SK-N-SH (cell line): ENCODE measurements at regions not wholly inside any gene's neighbourhood (a gene's known extent, or its start where the extent isn't known, plus 50 kb on each side); places are given as distances from the start of the nearest gene placed in this dataset.

Source experiments
- CTCF ChIA-PET: fragments of 300-600, 350-600 bp; formaldehyde crosslinking; extraction: SDS; loops from one replicate; lab custom pipeline; 2021; lab: Yijun Ruan, JAX
- POLR2A ChIA-PET: fragments of 350-600 bp; sonication (Branson Sonifier 250); formaldehyde crosslinking; extraction: SDS; loops from one replicate; lab custom pipeline; 2020; ENCODE audit warnings: antibody characterized with exemption, inconsistent platforms; lab: Yijun Ruan, JAX
- DNase-seq: peaks from one replicate; pipeline ENCODE4 v3.0.0; 2012
- H2AFZ ChIP-seq: fragments of 200-600 bp; sonication (generic); 2 replicates; pipeline ENCODE4 v1.8.1; 2016; ENCODE audit warnings: antibody characterized with exemption, mild to moderate bottlenecking, low read depth
- H3F3A ChIP-seq: fragments of 200-600 bp; sonication (generic); replicated peaks from 2 replicates; pipeline ENCODE3; 2016; ENCODE audit warnings: antibody characterized with exemption, mild to moderate bottlenecking; ENCODE audit not compliant: insufficient read depth
- H3K27ac ChIP-seq, 2 experiments: fragments of 200-500 bp in 1 of 2; fragments of 200-600 bp in 1 of 2; sonication (Bioruptor generic) in 1 of 2; sonication (generic), shearing (Covaris generic) in 1 of 2; 2 replicates each; pipeline versions ENCODE4 v1.5.1 to v1.6.1; 2014 to 2016; ENCODE audit warnings: low read depth in 2 of 2, inconsistent platforms in 1 of 2, low read length in 1 of 2, mild to moderate bottlenecking in 1 of 2, mixed read lengths in 1 of 2
- H3K27me3 ChIP-seq: fragments of 200-600 bp; sonication (generic), shearing (Covaris generic); 2 replicates; pipeline ENCODE4 v1.6.1; 2016; ENCODE audit warnings: mixed run types; ENCODE audit not compliant: insufficient read depth
- H3K36me3 ChIP-seq, 2 experiments: fragments of 200-500 bp in 1 of 2; fragments of 200-600 bp in 1 of 2; sonication (Bioruptor generic) in 1 of 2; sonication (generic) in 1 of 2; replicated peaks in 1 of 2; 2 replicates each; pipeline versions ENCODE3 to v1.5.1; 2014 to 2016; ENCODE audit warnings: low read length in 1 of 2, mild to moderate bottlenecking in 1 of 2; ENCODE audit not compliant: insufficient read depth in 2 of 2, control insufficient read depth in 1 of 2
- H3K4me1 ChIP-seq, 2 experiments: fragments of 200-500 bp in 1 of 2; fragments of 200-600 bp in 1 of 2; sonication (Bioruptor generic) in 1 of 2; sonication (generic), shearing (Covaris generic) in 1 of 2; 2 replicates each; pipeline versions ENCODE4 v1.5.1 to v1.6.1; 2014 to 2016; ENCODE audit warnings: low read depth in 1 of 2, low read length in 1 of 2, mixed run types in 1 of 2; ENCODE audit not compliant: insufficient read depth in 2 of 2, control insufficient read depth in 1 of 2
- H3K4me2 ChIP-seq: fragments of 200-600 bp; sonication (generic), shearing (Covaris generic); 2 replicates; pipeline ENCODE4 v1.6.1; 2017; ENCODE audit warnings: mixed run types
- H3K4me3 ChIP-seq, 2 experiments: fragments of 200-500 bp in 1 of 2; fragments of 200-600 bp in 1 of 2; sonication (Bioruptor generic) in 1 of 2; sonication (generic), shearing (Covaris generic) in 1 of 2; 2 replicates each; pipeline versions ENCODE4 v1.5.1 to v1.8.1; 2014 to 2016; ENCODE audit warnings: low read depth in 2 of 2, inconsistent platforms in 1 of 2, low read length in 1 of 2, mild to moderate bottlenecking in 1 of 2, mixed read lengths in 1 of 2, moderate library complexity in 1 of 2
- H3K79me2 ChIP-seq: fragments of 200-600 bp; sonication (generic); 2 replicates; pipeline ENCODE4 v1.8.1; 2017; ENCODE audit warnings: mild to moderate bottlenecking; ENCODE audit not compliant: insufficient read depth
- H3K9ac ChIP-seq: fragments of 200-600 bp; sonication (generic); 2 replicates; pipeline ENCODE4 v1.6.1; 2017; ENCODE audit warnings: mixed run types
- H3K9me2 ChIP-seq: fragments of 200-600 bp; sonication (generic); 2 replicates; pipeline ENCODE4 v1.6.1; 2017; ENCODE audit warnings: mixed run types
- H3K9me3 ChIP-seq: fragments of 200-600 bp; sonication (generic); 2 replicates; pipeline ENCODE4 v1.6.1; 2017; ENCODE audit warnings: mixed run types, mild to moderate bottlenecking, moderate library complexity
- H4K20me1 ChIP-seq: fragments of 200-600 bp; sonication (generic); 2 replicates; pipeline ENCODE4 v1.6.1; 2017; ENCODE audit warnings: mild to moderate bottlenecking, mixed run types; ENCODE audit not compliant: insufficient read depth
- CHD2 ChIP-seq: fragments of 150-350 bp; IDR thresholded peaks from 2 replicates; pipeline ENCODE4 v1.6.1; 2018; ENCODE audit warnings: low read length; ENCODE audit not compliant: partially characterized antibody
- ELF1 ChIP-seq: IDR thresholded peaks from 2 replicates; pipeline ENCODE4 v1.4.0; 2012
- EP300 ChIP-seq, 2 experiments: IDR thresholded peaks; 2 replicates each; pipeline versions ENCODE4 v1.4.0 to v1.6.1; 2012; ENCODE audit warnings: borderline replicate concordance in 1 of 2, low read depth in 1 of 2, low read length in 1 of 2
- EZH2phosphoT487 ChIP-seq: fragments of 200-600 bp; sonication (generic); IDR thresholded peaks from 2 replicates; pipeline ENCODE4 v1.6.1; 2017; ENCODE audit warnings: low read depth, mixed run types, mild to moderate bottlenecking, antibody characterized with exemption, moderate library complexity, borderline replicate concordance
- FOSL2 ChIP-seq: IDR thresholded peaks from 2 replicates; pipeline ENCODE4 v1.4.0; 2012; ENCODE audit warnings: low read depth, mild to moderate bottlenecking, moderate library complexity, borderline replicate concordance
- FOXJ3 ChIP-seq: sonication (generic); formaldehyde crosslinking; IDR thresholded peaks from 2 replicates; pipeline ENCODE4 v1.5.1; 2020; ENCODE audit warnings: mild to moderate bottlenecking, missing genetic modification reagents
- FOXM1 ChIP-seq: IDR thresholded peaks from 2 replicates; pipeline ENCODE4 v1.4.0; 2012; ENCODE audit warnings: low read depth, mild to moderate bottlenecking
- MEF2A ChIP-seq: IDR thresholded peaks from 2 replicates; pipeline ENCODE4 v1.4.0; 2012; ENCODE audit warnings: low read depth, borderline replicate concordance
- MXI1 ChIP-seq: IDR thresholded peaks from 2 replicates; pipeline ENCODE4 v1.6.1; 2012; ENCODE audit warnings: mild to moderate bottlenecking, low read depth, low read length, improper control_type of control experiment
- NFIC ChIP-seq: IDR thresholded peaks from 2 replicates; pipeline ENCODE4 v1.4.0; 2012; ENCODE audit warnings: borderline replicate concordance
- POLR2AphosphoS5 ChIP-seq: IDR thresholded peaks from 2 replicates; pipeline ENCODE4 v1.6.1; 2012; ENCODE audit warnings: low read depth, low read length
- RCOR1 ChIP-seq: fragments of 150-350 bp; IDR thresholded peaks from 2 replicates; pipeline ENCODE4 v1.6.1; 2017; ENCODE audit warnings: antibody characterized with exemption, low read length
- RFX5 ChIP-seq: IDR thresholded peaks from 2 replicates; pipeline ENCODE4 v1.6.1; 2012; ENCODE audit warnings: mild to moderate bottlenecking, improper control_type of control experiment, low read length
- RXRA ChIP-seq: IDR thresholded peaks from 2 replicates; pipeline ENCODE4 v1.4.0; 2012; ENCODE audit warnings: low read depth, mild to moderate bottlenecking, borderline replicate concordance
- SIN3A ChIP-seq: IDR thresholded peaks from 2 replicates; pipeline ENCODE4 v1.6.1; 2012; ENCODE audit warnings: low read depth, mild to moderate bottlenecking, low read length, moderate library complexity, borderline replicate concordance
- SMC3 ChIP-seq: IDR thresholded peaks from 2 replicates; pipeline ENCODE4 v1.6.1; 2012; ENCODE audit warnings: low read depth, low read length, improper control_type of control experiment
- TAF1 ChIP-seq: IDR thresholded peaks from 2 replicates; pipeline ENCODE4 v1.6.1; 2012; ENCODE audit warnings: low read depth, mild to moderate bottlenecking, low read length, moderate library complexity, borderline replicate concordance
- TCF12 ChIP-seq: IDR thresholded peaks from 2 replicates; pipeline ENCODE4 v1.4.0; 2012
- TEAD4 ChIP-seq: IDR thresholded peaks from 2 replicates; pipeline ENCODE4 v1.4.0; 2012; ENCODE audit warnings: mild to moderate bottlenecking, borderline replicate concordance; ENCODE audit not compliant: insufficient read depth
- YY1 ChIP-seq: IDR thresholded peaks from 2 replicates; pipeline ENCODE4 v1.4.0; 2012; ENCODE audit warnings: low read depth, mild to moderate bottlenecking
- WGBS: methylation state at CpG from one replicate; pipeline ENCODE4 v1.1.6; 2017; ENCODE audit warnings: low lambda C conversion rate; 5-methylcytosine and 5-hydroxymethylcytosine counted together
- TF ChIP-seq, protein P1 (sequence below): IDR thresholded peaks from 2 replicates; pipeline ENCODE4 v1.4.0; 2012; ENCODE audit warnings: low read depth, borderline replicate concordance
- TF ChIP-seq, protein P2 (sequence below): IDR thresholded peaks from 2 replicates; pipeline ENCODE4 v1.4.0; 2012; ENCODE audit warnings: low read depth
- TF ChIP-seq, protein P3 (sequence below): IDR thresholded peaks from 2 replicates; pipeline ENCODE4; 2012
- TF ChIP-seq, protein P4 (sequence below): fragments of 150-350 bp; IDR thresholded peaks from 2 replicates; pipeline ENCODE4 v1.6.1; 2017; ENCODE audit warnings: antibody characterized with exemption, low read length, low read depth, borderline replicate concordance

DNA sequence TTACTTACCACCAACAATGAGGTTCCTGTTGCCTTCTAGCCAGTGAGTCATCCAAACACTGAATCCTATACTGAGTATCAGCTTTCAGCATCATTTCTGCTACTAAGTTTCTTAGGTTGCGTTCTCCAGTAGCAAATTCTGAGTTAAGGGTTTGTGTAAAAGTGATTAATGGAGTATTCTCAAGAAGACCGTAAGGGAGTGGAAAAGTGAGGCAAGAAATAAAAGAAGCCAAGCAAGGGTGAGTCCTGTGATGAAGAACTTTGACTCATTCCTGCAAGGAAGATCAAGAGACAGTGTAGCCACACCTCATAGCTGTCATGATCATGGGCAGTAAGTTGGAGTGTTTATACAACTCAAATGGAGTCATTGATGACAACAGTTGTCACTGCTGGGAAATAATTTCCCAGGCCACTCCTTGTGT lies 446.2 kb downstream of the RAPGEF2 start:
- no peak overlapping the region for H3K4me3 ChIP-seq
- no peak overlapping the region for H2AFZ ChIP-seq
- H3K4me1 ChIP-seq: peaks cover 0 to 5% of the 10 kb centered on the region in 2 experiments; a peak in 2 of 4 replicates
- no peak for TF ChIP-seq FOSL2
- TF ChIP-seq YY1: no peak
- TF ChIP-seq NFIC: no peak
- no peak for TF ChIP-seq POLR2AphosphoS5
- TF ChIP-seq RCOR1: no peak
- TF ChIP-seq TEAD4: no peak
- TF ChIP-seq FOXM1: no peak
- TF ChIP-seq, protein P1, sequence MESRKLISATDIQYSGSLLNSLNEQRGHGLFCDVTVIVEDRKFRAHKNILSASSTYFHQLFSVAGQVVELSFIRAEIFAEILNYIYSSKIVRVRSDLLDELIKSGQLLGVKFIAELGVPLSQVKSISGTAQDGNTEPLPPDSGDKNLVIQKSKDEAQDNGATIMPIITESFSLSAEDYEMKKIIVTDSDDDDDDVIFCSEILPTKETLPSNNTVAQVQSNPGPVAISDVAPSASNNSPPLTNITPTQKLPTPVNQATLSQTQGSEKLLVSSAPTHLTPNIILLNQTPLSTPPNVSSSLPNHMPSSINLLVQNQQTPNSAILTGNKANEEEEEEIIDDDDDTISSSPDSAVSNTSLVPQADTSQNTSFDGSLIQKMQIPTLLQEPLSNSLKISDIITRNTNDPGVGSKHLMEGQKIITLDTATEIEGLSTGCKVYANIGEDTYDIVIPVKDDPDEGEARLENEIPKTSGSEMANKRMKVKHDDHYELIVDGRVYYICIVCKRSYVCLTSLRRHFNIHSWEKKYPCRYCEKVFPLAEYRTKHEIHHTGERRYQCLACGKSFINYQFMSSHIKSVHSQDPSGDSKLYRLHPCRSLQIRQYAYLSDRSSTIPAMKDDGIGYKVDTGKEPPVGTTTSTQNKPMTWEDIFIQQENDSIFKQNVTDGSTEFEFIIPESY: no peak
- TF ChIP-seq RFX5: no peak
- TF ChIP-seq FOXJ3 (CRISPR knock-in tag): no peak
- no peak for TF ChIP-seq EP300 (IDR thresholded peaks at IDR 0.05; ENCODE audit: borderline replicate concordance in 1 of 2, low read depth in 1 of 2, low read length in 1 of 2)
- no peak for TF ChIP-seq TCF12
- TF ChIP-seq, protein P2, sequence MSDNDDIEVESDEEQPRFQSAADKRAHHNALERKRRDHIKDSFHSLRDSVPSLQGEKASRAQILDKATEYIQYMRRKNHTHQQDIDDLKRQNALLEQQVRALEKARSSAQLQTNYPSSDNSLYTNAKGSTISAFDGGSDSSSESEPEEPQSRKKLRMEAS: no peak
- TF ChIP-seq SIN3A: no peak
- no peak for TF ChIP-seq MEF2A
- no peak for TF ChIP-seq EZH2phosphoT487
- TF ChIP-seq RXRA: no peak
- no peak for TF ChIP-seq SMC3
- DNase-seq: no peak
- H3K27ac ChIP-seq: no peak overlapping the region
- H3K4me2 ChIP-seq: no peak overlapping the region
- no peak overlapping the region for H3K9ac ChIP-seq
- CTCF ChIA-PET: no interaction called here
- no peaks in the 10 kb centered on the region for H3K36me3 ChIP-seq
- no peaks in the 10 kb centered on the region for H3K79me2 ChIP-seq
- H3K27me3 ChIP-seq: no peaks in the 10 kb centered on the region
- no peaks in the 10 kb centered on the region for H3F3A ChIP-seq
- H4K20me1 ChIP-seq: no peaks in the 10 kb centered on the region
- POLR2A ChIA-PET: no interaction called here
- no peaks in the 10 kb centered on the region for H3K9me2 ChIP-seq
- no peaks in the 10 kb centered on the region for H3K9me3 ChIP-seq
- 29% methylated on average over 2 of the region's 2 CpGs for WGBS

DNA sequence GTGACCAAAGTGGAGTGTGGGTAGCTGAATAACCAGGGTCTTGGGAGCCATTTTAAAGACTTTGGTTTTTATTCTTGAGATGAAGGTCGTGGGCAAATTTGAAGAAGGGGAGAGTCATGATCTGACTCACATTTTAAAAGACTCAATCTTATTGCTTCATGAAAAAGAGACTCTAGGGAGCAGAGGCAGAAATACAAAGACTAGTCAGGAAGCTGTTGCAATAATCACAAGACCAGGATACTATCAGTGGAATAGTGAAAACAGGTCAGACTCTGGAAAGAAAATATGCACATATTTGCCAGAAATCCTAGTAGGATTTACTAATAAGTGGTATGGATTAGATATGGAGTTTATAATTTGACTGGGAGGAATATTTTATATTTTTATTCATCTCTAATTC lies 448.4 kb downstream of the RAPGEF2 start:
- 7% methylated on average over 1 of the region's 1 CpG for WGBS
- ChIA-PET POLR2A (no interaction called here), CTCF (interaction anchor here (1.2 kb wide), 1 partner anchor 64 kb away, joined by 4 read pairs; no protein-coding TSS in a partner anchor)
- no peaks in the 10 kb centered on the region for H3K79me2 ChIP-seq
- no peaks in the 10 kb centered on the region for H3K9me2 ChIP-seq
- H3K9me3 ChIP-seq: no peaks in the 10 kb centered on the region
- H3K4me1 ChIP-seq: peaks cover 0 to 5% of the 10 kb centered on the region in 2 experiments; a peak in 2 of 4 replicates
- H3K27ac ChIP-seq: no peak overlapping the region
- H4K20me1 ChIP-seq: no peaks in the 10 kb centered on the region
- H3F3A ChIP-seq: no peaks in the 10 kb centered on the region
- no peak for DNase-seq
- H3K27me3 ChIP-seq: no peaks in the 10 kb centered on the region
- no peaks in the 10 kb centered on the region for H3K36me3 ChIP-seq
- H3K9ac ChIP-seq: no peak overlapping the region
- H3K4me3 ChIP-seq: no peak overlapping the region
- no peak overlapping the region for H3K4me2 ChIP-seq
- H2AFZ ChIP-seq: no peak overlapping the region
- TF ChIP-seq ELF1: no peak
- TF ChIP-seq EZH2phosphoT487: no peak
- TF ChIP-seq FOSL2: no peak
- TF ChIP-seq YY1: no peak
- TF ChIP-seq, protein P3, sequence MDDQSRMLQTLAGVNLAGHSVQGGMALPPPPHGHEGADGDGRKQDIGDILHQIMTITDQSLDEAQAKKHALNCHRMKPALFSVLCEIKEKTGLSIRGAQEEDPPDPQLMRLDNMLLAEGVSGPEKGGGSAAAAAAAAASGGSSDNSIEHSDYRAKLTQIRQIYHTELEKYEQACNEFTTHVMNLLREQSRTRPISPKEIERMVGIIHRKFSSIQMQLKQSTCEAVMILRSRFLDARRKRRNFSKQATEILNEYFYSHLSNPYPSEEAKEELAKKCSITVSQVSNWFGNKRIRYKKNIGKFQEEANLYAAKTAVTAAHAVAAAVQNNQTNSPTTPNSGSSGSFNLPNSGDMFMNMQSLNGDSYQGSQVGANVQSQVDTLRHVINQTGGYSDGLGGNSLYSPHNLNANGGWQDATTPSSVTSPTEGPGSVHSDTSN: no peak
- TF ChIP-seq TAF1: no peak
- TF ChIP-seq SMC3: no peak
- no peak for TF ChIP-seq TCF12
- no peak for TF ChIP-seq FOXM1
- no peak for TF ChIP-seq MXI1
- TF ChIP-seq CHD2: no peak
- TF ChIP-seq, protein P4, sequence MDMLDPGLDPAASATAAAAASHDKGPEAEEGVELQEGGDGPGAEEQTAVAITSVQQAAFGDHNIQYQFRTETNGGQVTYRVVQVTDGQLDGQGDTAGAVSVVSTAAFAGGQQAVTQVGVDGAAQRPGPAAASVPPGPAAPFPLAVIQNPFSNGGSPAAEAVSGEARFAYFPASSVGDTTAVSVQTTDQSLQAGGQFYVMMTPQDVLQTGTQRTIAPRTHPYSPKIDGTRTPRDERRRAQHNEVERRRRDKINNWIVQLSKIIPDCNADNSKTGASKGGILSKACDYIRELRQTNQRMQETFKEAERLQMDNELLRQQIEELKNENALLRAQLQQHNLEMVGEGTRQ: no peak
